ENCODE measurements at regions not wholly inside any gene's neighbourhood (a gene's known extent, or its start where the extent isn't known, plus 50 kb on each side); places are given as distances from the start of the nearest gene placed in this dataset.

GRCh38 chr20:48172357-48172702, 387.0 kb upstream of the SULF2 start:
- CTCF ChIA-PET, result interaction anchor here (0.6 to 1.2 kb wide), 3 partner anchors 140 to 448 kb away, joined by 3 read pairs; no protein-coding TSS in a partner anchor
- Mint-ChIP-seq H3K9me3 (ENCODE audit: unreplicated experiment) (no peaks in the 10 kb centered on the region), H3K36me3 (ENCODE audit: insufficient read depth, unreplicated experiment) (no peaks in the 10 kb centered on the region), H3K4me3 (ENCODE audit: unreplicated experiment) (no peak overlapping the region), H3K27ac (ENCODE audit: low read depth, unreplicated experiment) (no peak overlapping the region), H3K27me3 (ENCODE audit: insufficient read depth, unreplicated experiment) (peaks cover 74% of the 10 kb centered on the region), H3K4me1 (ENCODE audit: insufficient read depth, unreplicated experiment) (no peaks in the 10 kb centered on the region)
- TF ChIP-seq CTCF (IDR thresholded peaks at IDR 0.05; ENCODE audit: unreplicated experiment), result no peak
- no peak for DNase-seq (ENCODE audit: unreplicated experiment)
- intact Hi-C loops (cut with micrococcal nuclease), result no loop called here
- POLR2A ChIA-PET, result interaction anchor here (0.6 kb wide), 1 partner anchor 58 kb away, joined by 3 read pairs; no protein-coding TSS in a partner anchor
- BruUV-seq (replicated peaks), result no TSS peak

GRCh38 chr20:48171626-48172356, 386.5 kb upstream of the SULF2 start:
- no peak for TF ChIP-seq CTCF (IDR thresholded peaks at IDR 0.05; ENCODE audit: unreplicated experiment)

GRCh38 chr20:48171071-48171470, 385.8 kb upstream of the SULF2 start:
- Mint-ChIP-seq H3K27ac (ENCODE audit: low read depth, unreplicated experiment) (no peak overlapping the region), H3K27me3 (ENCODE audit: insufficient read depth, unreplicated experiment) (peaks cover 87% of the 10 kb centered on the region), H3K9me3 (ENCODE audit: unreplicated experiment) (no peaks in the 10 kb centered on the region), H3K4me3 (ENCODE audit: unreplicated experiment) (no peak overlapping the region), H3K4me1 (ENCODE audit: insufficient read depth, unreplicated experiment) (no peaks in the 10 kb centered on the region), H3K36me3 (ENCODE audit: insufficient read depth, unreplicated experiment) (no peaks in the 10 kb centered on the region)
- intact Hi-C loops (cut with micrococcal nuclease), result no loop called here
- CTCF ChIA-PET, result interaction anchor here (1.3 kb wide), 1 partner anchor 384 kb away, joined by 3 read pairs; no protein-coding TSS in a partner anchor
- POLR2A ChIA-PET, result no interaction called here
- no peak for DNase-seq (ENCODE audit: unreplicated experiment)
- BruUV-seq (replicated peaks), result no TSS peak
- TF ChIP-seq CTCF (IDR thresholded peaks at IDR 0.05; ENCODE audit: unreplicated experiment), result no peak

More at GRCh38 chr20:48171626-48172356, 386.5 kb upstream of the SULF2 start:
- no peaks in the 10 kb centered on the region for H3K36me3 Mint-ChIP-seq (ENCODE audit: insufficient read depth, unreplicated experiment)
- no peak overlapping the region for H3K4me3 Mint-ChIP-seq (ENCODE audit: unreplicated experiment)
- no TSS peak for BruUV-seq (replicated peaks)
- no peaks in the 10 kb centered on the region for H3K4me1 Mint-ChIP-seq (ENCODE audit: insufficient read depth, unreplicated experiment)
- no peak for DNase-seq (ENCODE audit: unreplicated experiment)
- H3K27me3 Mint-ChIP-seq (ENCODE audit: insufficient read depth, unreplicated experiment), result peaks cover 79% of the 10 kb centered on the region
- intact Hi-C loops (cut with micrococcal nuclease), result no loop called here
- POLR2A ChIA-PET, result no interaction called here
- CTCF ChIA-PET, result interaction anchor here (0.6 to 1.3 kb wide), 3 partner anchors 139 to 385 kb away, joined by 3 read pairs; no protein-coding TSS in a partner anchor
- H3K27ac Mint-ChIP-seq (ENCODE audit: low read depth, unreplicated experiment), result no peak overlapping the region
- no peaks in the 10 kb centered on the region for H3K9me3 Mint-ChIP-seq (ENCODE audit: unreplicated experiment)

- BruUV-seq (replicated peaks), result no TSS peak
- Mint-ChIP-seq H3K27ac (ENCODE audit: low read depth, unreplicated experiment) (no peak overlapping the region), H3K9me3 (ENCODE audit: unreplicated experiment) (no peaks in the 10 kb centered on the region), H3K27me3 (ENCODE audit: insufficient read depth, unreplicated experiment) (peaks cover 90% of the 10 kb centered on the region), H3K36me3 (ENCODE audit: insufficient read depth, unreplicated experiment) (no peaks in the 10 kb centered on the region), H3K4me3 (ENCODE audit: unreplicated experiment) (no peak overlapping the region), H3K4me1 (ENCODE audit: insufficient read depth, unreplicated experiment) (no peaks in the 10 kb centered on the region)
- ChIA-PET POLR2A (interaction anchor here (0.6 kb wide), 1 partner anchor 284 kb away, joined by 3 read pairs; no protein-coding TSS in a partner anchor), CTCF (interaction anchor here (0.5 to 1.3 kb wide), 3 partner anchors 61 to 384 kb away, joined by 3 to 5 read pairs (median 4); no protein-coding TSS in a partner anchor)
- no peak for TF ChIP-seq CTCF (IDR thresholded peaks at IDR 0.05; ENCODE audit: unreplicated experiment)
- intact Hi-C loops (cut with micrococcal nuclease), result no loop called here
- DNase-seq (ENCODE audit: unreplicated experiment), result no peak
Observed at GRCh38 chr20:48170625-48171024, 385.3 kb upstream of the SULF2 start.

All from MCF 10A (cell line).